ENCODE measurements at regions not wholly inside any gene's neighbourhood (a gene's known extent, or its start where the extent isn't known, plus 50 kb on each side); places are given as distances from the start of the nearest gene placed in this dataset.

DNA sequence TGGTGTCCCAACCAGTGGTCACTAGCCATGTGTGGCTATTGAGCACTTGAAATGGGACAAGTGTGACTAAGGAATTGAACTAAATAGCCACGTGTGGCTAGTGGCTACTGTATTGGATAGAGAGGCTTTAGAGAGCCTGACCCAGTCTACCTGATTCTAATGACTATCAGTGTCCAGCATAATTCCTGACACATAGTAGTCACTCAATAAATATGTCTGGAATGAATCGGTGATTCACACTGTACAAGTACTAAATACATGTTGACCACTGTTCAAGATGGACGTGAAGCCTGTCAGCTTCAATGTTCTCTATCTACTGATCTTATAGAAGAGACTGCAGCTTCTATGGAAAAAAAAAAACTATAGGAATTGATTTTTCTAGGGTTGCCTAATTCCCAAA is 57.7 kb upstream of the MAST4 start:
- TF ChIP-seq NFIC (IDR thresholded peaks at IDR 0.05) (no peak), EP300 (IDR thresholded peaks at IDR 0.05; ENCODE audit: borderline replicate concordance) (no peak), CREB1 (IDR thresholded peaks at IDR 0.05; ENCODE audit: low read depth) (no peak), FOXM1 (IDR thresholded peaks at IDR 0.05; ENCODE audit: borderline replicate concordance, low read depth) (no peak), TAF1 (IDR thresholded peaks at IDR 0.05; ENCODE audit: low read depth) (no peak), CEBPB (IDR thresholded peaks at IDR 0.05) (no peak), MAX (IDR thresholded peaks at IDR 0.05) (no peak), RAD21 (IDR thresholded peaks at IDR 0.05; ENCODE audit: low read depth) (no peak), REST (IDR thresholded peaks at IDR 0.05; ENCODE audit: low read depth) (no peak)

All from Ishikawa (cell line).